GM23338 (cell line): ENCODE measurements at regions not wholly inside any gene's neighbourhood (a gene's known extent, or its start where the extent isn't known, plus 50 kb on each side); places are given as distances from the start of the nearest gene placed in this dataset.

Experiments used
- ATAC-seq: fragments of 200-7000 bp; cut with Tn5 transposase; 3 replicates; pipeline ENCODE4 v1.9.1; 2020
- DNase-seq: peaks from one replicate; pipeline ENCODE4 v3.0.0-alpha.2; 2015; ENCODE audit warnings: low spot score
- H2AFZ ChIP-seq: fragments of 200-600 bp; sonication (generic); 2 replicates; pipeline ENCODE4 v1.8.0; 2016; ENCODE audit warnings: antibody characterized with exemption, mild to moderate bottlenecking, moderate library complexity
- H3F3A ChIP-seq: fragments of 200-600 bp; sonication (generic); replicated peaks from 2 replicates; pipeline ENCODE4 v1.8.0; 2017; ENCODE audit warnings: antibody characterized with exemption, mixed run types, low read depth
- H3K27ac ChIP-seq: fragments of 200-600 bp; sonication (generic); 2 replicates; pipeline ENCODE4 v1.6.1; 2016; ENCODE audit warnings: low read depth
- H3K27me3 ChIP-seq: fragments of 200-600 bp; sonication (generic); 2 replicates; pipeline ENCODE4 v1.8.0; 2016; ENCODE audit warnings: mild to moderate bottlenecking, mixed run types, moderate library complexity; ENCODE audit not compliant: insufficient read depth
- H3K36me3 ChIP-seq: fragments of 200-600 bp; sonication (generic); 2 replicates; pipeline ENCODE4 v1.8.0; 2016; ENCODE audit warnings: mild to moderate bottlenecking; ENCODE audit not compliant: insufficient read depth
- H3K4me1 ChIP-seq: fragments of 200-600 bp; sonication (generic); 2 replicates; pipeline ENCODE4 v1.8.0; 2016; ENCODE audit warnings: mild to moderate bottlenecking, moderate library complexity; ENCODE audit not compliant: insufficient read depth
- H3K4me2 ChIP-seq: fragments of 200-600 bp; sonication (generic); 2 replicates; pipeline ENCODE4 v1.7.1; 2017; ENCODE audit warnings: mixed run types
- H3K4me3 ChIP-seq: fragments of 200-600 bp; sonication (generic); 2 replicates; pipeline ENCODE4 v1.6.1; 2016; ENCODE audit warnings: mixed run types
- H3K79me2 ChIP-seq: fragments of 200-600 bp; sonication (generic); replicated peaks from 2 replicates; pipeline ENCODE4 v1.8.0; 2017; ENCODE audit warnings: mild to moderate bottlenecking; ENCODE audit not compliant: insufficient read depth
- H3K9me2 ChIP-seq: fragments of 200-600 bp; sonication (generic); 2 replicates; pipeline ENCODE4 v1.8.0; 2017; ENCODE audit not compliant: insufficient read depth
- H4K20me1 ChIP-seq: fragments of 200-600 bp; sonication (generic); replicated peaks from 2 replicates; pipeline ENCODE4 v1.8.0; 2017; ENCODE audit warnings: mild to moderate bottlenecking; ENCODE audit not compliant: insufficient read depth
- H3K27ac Mint-ChIP-seq: 2 replicates; pipeline ENCODE4 v1.8.0; 2020; ENCODE audit warnings: inconsistent platforms, mild to moderate bottlenecking, moderate library complexity, mixed read lengths
- H3K27me3 Mint-ChIP-seq: 3 replicates; pipeline ENCODE4 v1.8.0; 2022; ENCODE audit warnings: low read depth, mild to moderate bottlenecking, moderate library complexity, mixed read lengths, inconsistent platforms; ENCODE audit not compliant: insufficient read depth, poor library complexity
- H3K36me3 Mint-ChIP-seq: 3 replicates; pipeline ENCODE4 v1.8.0; 2021; ENCODE audit warnings: low read depth, mild to moderate bottlenecking, inconsistent platforms, moderate library complexity, mixed read lengths
- H3K4me1 Mint-ChIP-seq: 3 replicates; pipeline ENCODE4 v1.8.0; 2020; ENCODE audit warnings: mild to moderate bottlenecking, inconsistent platforms, mixed read lengths
- H3K4me3 Mint-ChIP-seq: 3 replicates; pipeline ENCODE4 v1.8.0; 2021; ENCODE audit warnings: moderate library complexity, mild to moderate bottlenecking, inconsistent platforms, mixed read lengths
- H3K9me3 Mint-ChIP-seq: 3 replicates; pipeline ENCODE4 v1.8.0; 2020; ENCODE audit warnings: moderate library complexity, mild to moderate bottlenecking, inconsistent platforms, mixed read lengths
- CREB1 ChIP-seq: fragments of 250-450 bp; sonication (Bioruptor Pico); IDR thresholded peaks from 2 replicates; pipeline ENCODE4 v1.5.0; 2020; ENCODE audit warnings: low read depth, mild to moderate bottlenecking, moderate library complexity
- CTCF ChIP-seq, 2 experiments: fragments of 200-600 bp in 1 of 2; sonication (generic) in 1 of 2; conservative IDR thresholded peaks; 2 replicates each; pipeline versions ENCODE4 v1.5.1 to v1.6.1; 2016 to 2017; ENCODE audit warnings: antibody characterized with exemption in 2 of 2, low read depth in 2 of 2, mild to moderate bottlenecking in 2 of 2, moderate library complexity in 1 of 2
- ETS1 ChIP-seq: IDR thresholded peaks from 2 replicates; pipeline ENCODE4 v1.6.1; 2016; ENCODE audit warnings: antibody characterized with exemption
- EZH2 ChIP-seq: fragments of 200-600 bp; sonication (generic); IDR thresholded peaks from one replicate; pipeline ENCODE4 v1.8.0; 2017; ENCODE audit warnings: antibody characterized with exemption, mild to moderate bottlenecking, low read depth; ENCODE audit not compliant: unreplicated experiment
- JUNB ChIP-seq: IDR thresholded peaks from one replicate; pipeline ENCODE4 v1.6.1; 2016; ENCODE audit warnings: antibody characterized with exemption; ENCODE audit not compliant: unreplicated experiment
- NANOG ChIP-seq: IDR thresholded peaks from 2 replicates; pipeline ENCODE4 v1.6.1; 2016; ENCODE audit warnings: antibody characterized with exemption, borderline replicate concordance
- POLR2AphosphoS5 ChIP-seq: IDR thresholded peaks from 2 replicates; pipeline ENCODE4 v1.6.1; 2016; ENCODE audit warnings: antibody characterized with exemption, low read depth
- STAT1 ChIP-seq: IDR thresholded peaks from one replicate; pipeline ENCODE4 v1.6.1; 2016; ENCODE audit warnings: antibody characterized with exemption; ENCODE audit not compliant: unreplicated experiment
- ZNF114 ChIP-seq: fragments of 250-450 bp; sonication (Bioruptor Pico); IDR thresholded peaks from 2 replicates; pipeline ENCODE4 v1.5.0; 2020; ENCODE audit warnings: mild to moderate bottlenecking, moderate library complexity
- ZNF331 ChIP-seq: fragments of 250-450 bp; sonication (Bioruptor Pico); IDR thresholded peaks from 2 replicates; pipeline ENCODE4 v1.5.0; 2020; ENCODE audit warnings: low read depth, mild to moderate bottlenecking, moderate library complexity
- TF ChIP-seq, protein P1 (sequence below): IDR thresholded peaks from one replicate; pipeline ENCODE4 v1.6.1; 2018; ENCODE audit warnings: antibody characterized with exemption; ENCODE audit not compliant: unreplicated experiment

GRCh38 chrX:82041034-82041433 is 839.1 kb downstream of the SH3BGRL start:
- no peak for TF ChIP-seq EZH2
- TF ChIP-seq ZNF114, result no peak
- TF ChIP-seq ZNF331 (CRISPR knock-in tag), result no peak
- TF ChIP-seq JUNB, result no peak
- TF ChIP-seq STAT1, result no peak
- TF ChIP-seq CREB1, result no peak
- H3K27ac Mint-ChIP-seq, result no peak overlapping the region
- H3K27me3 Mint-ChIP-seq, result no peaks in the 10 kb centered on the region
- no peak overlapping the region for H2AFZ ChIP-seq
- H3K4me3 ChIP-seq, result no peak overlapping the region
- no peaks in the 10 kb centered on the region for H3K27me3 ChIP-seq
- no peaks in the 10 kb centered on the region for H3F3A ChIP-seq
- peaks cover 26% of the 10 kb centered on the region for H3K9me3 Mint-ChIP-seq
- H3K36me3 Mint-ChIP-seq, result no peaks in the 10 kb centered on the region; the same call in 1 of the 3 replicates
- H3K4me1 ChIP-seq, result no peaks in the 10 kb centered on the region
- H3K4me1 Mint-ChIP-seq, result no peaks in the 10 kb centered on the region
- no peak overlapping the region for H3K4me2 ChIP-seq
- no peak for ATAC-seq
- no peak overlapping the region for H3K4me3 Mint-ChIP-seq
- no peaks in the 10 kb centered on the region for H3K36me3 ChIP-seq
- H3K79me2 ChIP-seq, result no peaks in the 10 kb centered on the region
- H4K20me1 ChIP-seq, result no peaks in the 10 kb centered on the region
- no peak overlapping the region for H3K27ac ChIP-seq
- no peak for DNase-seq
- no peaks in the 10 kb centered on the region for H3K9me2 ChIP-seq

DNA sequence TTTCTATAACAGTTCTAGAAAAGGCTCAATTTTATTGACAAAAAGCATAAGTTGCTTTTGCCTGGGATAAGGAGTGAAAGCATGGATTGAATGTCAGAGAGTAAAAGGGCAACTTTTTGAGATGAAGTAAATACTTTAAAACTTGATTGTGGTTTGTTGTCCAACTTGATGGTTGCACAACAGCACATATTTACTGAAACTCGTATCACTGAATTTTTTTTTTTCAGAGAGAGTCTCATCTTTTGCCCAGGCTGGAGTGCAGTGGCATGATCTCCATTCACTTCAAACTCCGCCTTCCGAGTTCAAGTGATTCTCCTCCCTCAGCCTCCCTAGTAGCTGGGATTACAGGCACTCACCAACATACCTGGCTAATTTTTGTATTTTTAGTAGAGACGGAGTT is 856.8 kb downstream of the SH3BGRL start:
- Histone ChIP-seq H4K20me1 (no peaks in the 10 kb centered on the region), H3K79me2 (no peaks in the 10 kb centered on the region), H3K27ac (no peak overlapping the region), H2AFZ (no peak overlapping the region), H3F3A (no peaks in the 10 kb centered on the region), H3K4me3 (no peak overlapping the region), H3K36me3 (no peaks in the 10 kb centered on the region), H3K27me3 (no peaks in the 10 kb centered on the region), H3K4me2 (no peak overlapping the region), H3K9me2 (no peaks in the 10 kb centered on the region), H3K4me1 (no peaks in the 10 kb centered on the region)
- Mint-ChIP-seq H3K4me3 (no peak overlapping the region), H3K36me3 (no peaks in the 10 kb centered on the region), H3K27ac (no peak overlapping the region), H3K4me1 (no peaks in the 10 kb centered on the region), H3K9me3 (peaks cover 2% of the 10 kb centered on the region; the same call in 2 of the 3 replicates), H3K27me3 (no peaks in the 10 kb centered on the region)
- no peak for ATAC-seq
- DNase-seq, result no peak
- TF ChIP-seq, protein P1, sequence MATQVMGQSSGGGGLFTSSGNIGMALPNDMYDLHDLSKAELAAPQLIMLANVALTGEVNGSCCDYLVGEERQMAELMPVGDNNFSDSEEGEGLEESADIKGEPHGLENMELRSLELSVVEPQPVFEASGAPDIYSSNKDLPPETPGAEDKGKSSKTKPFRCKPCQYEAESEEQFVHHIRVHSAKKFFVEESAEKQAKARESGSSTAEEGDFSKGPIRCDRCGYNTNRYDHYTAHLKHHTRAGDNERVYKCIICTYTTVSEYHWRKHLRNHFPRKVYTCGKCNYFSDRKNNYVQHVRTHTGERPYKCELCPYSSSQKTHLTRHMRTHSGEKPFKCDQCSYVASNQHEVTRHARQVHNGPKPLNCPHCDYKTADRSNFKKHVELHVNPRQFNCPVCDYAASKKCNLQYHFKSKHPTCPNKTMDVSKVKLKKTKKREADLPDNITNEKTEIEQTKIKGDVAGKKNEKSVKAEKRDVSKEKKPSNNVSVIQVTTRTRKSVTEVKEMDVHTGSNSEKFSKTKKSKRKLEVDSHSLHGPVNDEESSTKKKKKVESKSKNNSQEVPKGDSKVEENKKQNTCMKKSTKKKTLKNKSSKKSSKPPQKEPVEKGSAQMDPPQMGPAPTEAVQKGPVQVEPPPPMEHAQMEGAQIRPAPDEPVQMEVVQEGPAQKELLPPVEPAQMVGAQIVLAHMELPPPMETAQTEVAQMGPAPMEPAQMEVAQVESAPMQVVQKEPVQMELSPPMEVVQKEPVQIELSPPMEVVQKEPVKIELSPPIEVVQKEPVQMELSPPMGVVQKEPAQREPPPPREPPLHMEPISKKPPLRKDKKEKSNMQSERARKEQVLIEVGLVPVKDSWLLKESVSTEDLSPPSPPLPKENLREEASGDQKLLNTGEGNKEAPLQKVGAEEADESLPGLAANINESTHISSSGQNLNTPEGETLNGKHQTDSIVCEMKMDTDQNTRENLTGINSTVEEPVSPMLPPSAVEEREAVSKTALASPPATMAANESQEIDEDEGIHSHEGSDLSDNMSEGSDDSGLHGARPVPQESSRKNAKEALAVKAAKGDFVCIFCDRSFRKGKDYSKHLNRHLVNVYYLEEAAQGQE, result no peak

- H3K9me3 Mint-ChIP-seq, result peaks cover 11% of the 10 kb centered on the region; the same call in 1 of the 3 replicates
- Histone ChIP-seq H3K27ac (no peak overlapping the region), H3K4me1 (no peaks in the 10 kb centered on the region), H3K36me3 (no peaks in the 10 kb centered on the region), H3K79me2 (no peaks in the 10 kb centered on the region), H3K4me3 (no peak overlapping the region), H4K20me1 (no peaks in the 10 kb centered on the region), H2AFZ (no peak overlapping the region), H3K4me2 (no peak overlapping the region), H3K27me3 (no peaks in the 10 kb centered on the region), H3F3A (no peaks in the 10 kb centered on the region), H3K9me2 (no peaks in the 10 kb centered on the region)
- DNase-seq, result no peak
- no peak for TF ChIP-seq NANOG
- no peak for TF ChIP-seq ETS1
- no peak for TF ChIP-seq JUNB
- TF ChIP-seq CTCF (conservative IDR thresholded peaks at IDR 0.05; ENCODE audit: low read depth in 2 of 2), result no peak
- TF ChIP-seq ZNF114, result no peak
- no peak for TF ChIP-seq POLR2AphosphoS5
- no peak for TF ChIP-seq EZH2
- H3K4me3 Mint-ChIP-seq, result no peak overlapping the region
- no peak for ATAC-seq
- H3K4me1 Mint-ChIP-seq, result no peaks in the 10 kb centered on the region
- H3K36me3 Mint-ChIP-seq, result no peaks in the 10 kb centered on the region
- H3K27ac Mint-ChIP-seq, result no peak overlapping the region
- no peaks in the 10 kb centered on the region for H3K27me3 Mint-ChIP-seq
These were observed 869.0 kb downstream of the SH3BGRL start for GRCh38 chrX:82070948-82071347.
